ENCODE measurements at regions not wholly inside any gene's neighbourhood (a gene's known extent, or its start where the extent isn't known, plus 50 kb on each side); places are given as distances from the start of the nearest gene placed in this dataset.

DNA sequence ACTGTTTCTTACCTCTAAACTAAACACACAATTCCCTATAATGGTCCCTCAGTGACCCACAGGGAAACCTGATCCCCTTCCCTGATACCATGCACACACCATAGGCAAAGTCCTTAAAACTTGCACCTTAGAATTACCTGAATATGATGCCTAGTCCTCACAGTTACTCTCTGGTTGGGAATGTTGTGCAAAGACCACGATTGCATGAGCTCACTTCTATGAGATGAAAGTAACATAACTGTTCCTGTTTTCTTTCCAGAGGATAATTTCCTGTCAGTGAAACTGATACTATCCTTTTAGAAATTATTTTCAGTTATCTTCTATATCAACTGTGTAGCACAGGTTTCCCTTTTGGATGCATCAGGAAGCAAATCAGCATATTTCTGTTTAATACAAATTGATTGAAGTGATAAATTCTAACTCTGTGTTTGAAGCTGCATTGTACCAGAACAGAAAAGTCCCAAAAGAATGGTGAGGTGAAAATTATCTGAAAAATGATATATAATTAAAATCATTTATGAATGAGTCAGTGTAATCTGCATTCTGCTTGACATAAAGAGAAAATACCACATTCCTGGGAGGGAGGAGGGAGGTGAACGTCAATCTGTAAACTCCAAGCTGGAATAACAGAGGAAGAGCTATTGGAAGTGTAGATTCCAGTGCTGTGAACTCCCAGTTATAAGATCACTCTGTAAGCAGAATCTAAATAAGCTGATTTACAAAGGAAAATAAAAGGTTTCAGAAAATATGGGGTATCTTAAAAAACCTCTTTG is 51.2 kb upstream of the TNFAIP8 start:
- peak; percentile 47 for ATAC-seq
- TF ChIP-seq, protein P1, sequence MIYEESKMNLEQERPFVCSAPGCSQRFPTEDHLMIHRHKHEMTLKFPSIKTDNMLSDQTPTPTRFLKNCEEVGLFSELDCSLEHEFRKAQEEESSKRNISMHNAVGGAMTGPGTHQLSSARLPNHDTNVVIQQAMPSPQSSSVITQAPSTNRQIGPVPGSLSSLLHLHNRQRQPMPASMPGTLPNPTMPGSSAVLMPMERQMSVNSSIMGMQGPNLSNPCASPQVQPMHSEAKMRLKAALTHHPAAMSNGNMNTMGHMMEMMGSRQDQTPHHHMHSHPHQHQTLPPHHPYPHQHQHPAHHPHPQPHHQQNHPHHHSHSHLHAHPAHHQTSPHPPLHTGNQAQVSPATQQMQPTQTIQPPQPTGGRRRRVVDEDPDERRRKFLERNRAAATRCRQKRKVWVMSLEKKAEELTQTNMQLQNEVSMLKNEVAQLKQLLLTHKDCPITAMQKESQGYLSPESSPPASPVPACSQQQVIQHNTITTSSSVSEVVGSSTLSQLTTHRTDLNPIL (CRISPR knock-in tag; IDR thresholded peaks at IDR 0.05; ENCODE audit: low read depth), result 0 out of 2 replicates have a peak, but pooled peaks have one; percentile 38
- no peak for TF ChIP-seq CSDC2 (CRISPR knock-in tag; IDR thresholded peaks at IDR 0.05)
- TF ChIP-seq ISL1 (CRISPR knock-in tag; IDR thresholded peaks at IDR 0.05), result peak; percentile 63
- TF ChIP-seq, protein P2, sequence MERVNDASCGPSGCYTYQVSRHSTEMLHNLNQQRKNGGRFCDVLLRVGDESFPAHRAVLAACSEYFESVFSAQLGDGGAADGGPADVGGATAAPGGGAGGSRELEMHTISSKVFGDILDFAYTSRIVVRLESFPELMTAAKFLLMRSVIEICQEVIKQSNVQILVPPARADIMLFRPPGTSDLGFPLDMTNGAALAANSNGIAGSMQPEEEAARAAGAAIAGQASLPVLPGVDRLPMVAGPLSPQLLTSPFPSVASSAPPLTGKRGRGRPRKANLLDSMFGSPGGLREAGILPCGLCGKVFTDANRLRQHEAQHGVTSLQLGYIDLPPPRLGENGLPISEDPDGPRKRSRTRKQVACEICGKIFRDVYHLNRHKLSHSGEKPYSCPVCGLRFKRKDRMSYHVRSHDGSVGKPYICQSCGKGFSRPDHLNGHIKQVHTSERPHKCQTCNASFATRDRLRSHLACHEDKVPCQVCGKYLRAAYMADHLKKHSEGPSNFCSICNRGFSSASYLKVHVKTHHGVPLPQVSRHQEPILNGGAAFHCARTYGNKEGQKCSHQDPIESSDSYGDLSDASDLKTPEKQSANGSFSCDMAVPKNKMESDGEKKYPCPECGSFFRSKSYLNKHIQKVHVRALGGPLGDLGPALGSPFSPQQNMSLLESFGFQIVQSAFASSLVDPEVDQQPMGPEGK (CRISPR knock-in tag; IDR thresholded peaks at IDR 0.05; ENCODE audit: borderline replicate concordance), result no peak
